OCI-LY3 (cell line): ENCODE measurements at regions not wholly inside any gene's neighbourhood (a gene's known extent, or its start where the extent isn't known, plus 50 kb on each side); places are given as distances from the start of the nearest gene placed in this dataset.
A peak's percentile ranks its signal among the peaks of the same experiment; 100 is the strongest.

ENCODE experiments used
- H2AFZ ChIP-seq: fragments of 200-600, 300-600 bp; shearing (Covaris generic); 2 replicates; pipeline ENCODE4 v1.6.0; 2014; ENCODE audit warnings: antibody characterized with exemption, low read depth, low read length
- H3K27ac ChIP-seq: fragments of 200-600, 300-600 bp; sonication (generic); 2 replicates; pipeline ENCODE4 v1.5.1; 2014; ENCODE audit warnings: mild to moderate bottlenecking, low read length, moderate library complexity, mixed read lengths
- H3K27me3 ChIP-seq: fragments of 200-600, 300-600 bp; sonication (generic); 2 replicates; pipeline ENCODE4 v1.6.1; 2014; ENCODE audit warnings: low read depth, low read length, mixed read lengths
- H3K36me3 ChIP-seq: fragments of 200-600, 300-600 bp; sonication (generic); replicated peaks from 2 replicates; pipeline ENCODE3; 2014; ENCODE audit warnings: low read depth, low read length, mixed read lengths
- H3K4me1 ChIP-seq: fragments of 300-600, 200-600 bp; sonication (generic); 2 replicates; pipeline ENCODE4 v1.6.1; 2014; ENCODE audit warnings: low read length, mixed read lengths
- H3K4me2 ChIP-seq: fragments of 200-600, 300-600 bp; sonication (generic); 2 replicates; pipeline ENCODE4 v1.6.1; 2014; ENCODE audit warnings: low read length, mixed read lengths
- H3K4me3 ChIP-seq: fragments of 300-600, 200-600 bp; sonication (generic); 2 replicates; pipeline ENCODE4 v1.5.1; 2014; ENCODE audit warnings: antibody characterized with exemption, mild to moderate bottlenecking, low read length, moderate library complexity
- H3K79me2 ChIP-seq: fragments of 300-600, 200-600 bp; shearing (Covaris generic); 2 replicates; pipeline ENCODE4 v1.6.1; 2014; ENCODE audit warnings: mild to moderate bottlenecking, low read length, mixed read lengths
- H3K9ac ChIP-seq: fragments of 300-600, 200-600 bp; shearing (Covaris generic); 2 replicates; pipeline ENCODE4 v1.6.0; 2014; ENCODE audit warnings: mild to moderate bottlenecking, low read length, moderate library complexity
- H3K9me3 ChIP-seq: fragments of 200-600, 300-600 bp; shearing (Covaris generic); 2 replicates; pipeline ENCODE4 v1.6.1; 2014; ENCODE audit warnings: low read length, mixed read lengths; ENCODE audit not compliant: insufficient read depth
- H4K20me1 ChIP-seq: fragments of 200-600, 300-600 bp; sonication (generic); 2 replicates; pipeline ENCODE4 v1.6.1; 2016; ENCODE audit warnings: low read length, mixed read lengths; ENCODE audit not compliant: insufficient read depth
- CTCF ChIP-seq: fragments of 200-600, 300-600 bp; sonication (generic); IDR thresholded peaks from 2 replicates; pipeline ENCODE4 v1.5.1; 2014; ENCODE audit warnings: antibody characterized with exemption, low read length, low read depth
- EZH2phosphoT487 ChIP-seq: fragments of 200-600 bp; shearing (Covaris generic); IDR thresholded peaks from 2 replicates; pipeline ENCODE4 v1.6.1; 2018; ENCODE audit warnings: antibody characterized with exemption, mixed run types, low read depth

DNA sequence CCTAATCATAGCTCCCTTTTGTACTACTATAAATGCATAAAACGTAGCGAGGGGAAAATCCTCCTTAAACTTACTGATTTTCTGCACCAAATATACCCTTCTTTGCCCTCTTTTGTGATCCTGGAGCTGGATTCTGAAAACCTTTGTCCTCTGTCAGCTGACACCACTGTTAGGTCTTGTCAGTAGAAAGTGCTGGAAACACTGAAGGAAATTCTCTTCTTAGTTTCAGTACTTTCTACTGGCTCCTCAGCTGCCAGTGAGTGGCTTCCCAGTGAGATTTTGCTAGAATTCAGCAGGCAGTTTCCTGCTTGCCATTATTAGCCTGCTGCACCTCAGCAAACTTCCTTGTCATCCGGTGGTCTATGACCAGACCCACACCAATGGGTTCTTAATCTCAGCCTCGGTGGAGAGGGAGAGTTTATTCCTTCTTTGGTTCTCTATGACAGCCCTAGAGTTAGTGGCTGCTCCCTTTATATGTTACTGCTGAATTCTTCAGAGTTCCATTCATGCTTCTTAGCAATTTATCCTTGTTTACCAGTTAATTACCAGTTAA lies 476.2 kb downstream of the FSCB start:
- Histone ChIP-seq H3K4me3 (no peak overlapping the region), H3K4me2 (no peak overlapping the region), H2AFZ (no peak overlapping the region), H4K20me1 (no peaks in the 10 kb centered on the region), H3K79me2 (no peaks in the 10 kb centered on the region), H3K27me3 (no peaks in the 10 kb centered on the region), H3K9me3 (no peaks in the 10 kb centered on the region), H3K4me1 (peaks cover 9% of the 10 kb centered on the region), H3K27ac (no peak overlapping the region), H3K36me3 (no peaks in the 10 kb centered on the region), H3K9ac (no peak overlapping the region)
- no peak for TF ChIP-seq CTCF
- TF ChIP-seq EZH2phosphoT487 = no peak

GRCh38 chr14:44029933-44030332 lies 477.1 kb downstream of the FSCB start:
- no peak overlapping the region for H3K9ac ChIP-seq
- no peaks in the 10 kb centered on the region for H3K9me3 ChIP-seq
- no peaks in the 10 kb centered on the region for H4K20me1 ChIP-seq
- H3K79me2 ChIP-seq = no peaks in the 10 kb centered on the region
- H3K4me3 ChIP-seq = no peak overlapping the region
- peaks cover 9% of the 10 kb centered on the region for H3K4me1 ChIP-seq
- H3K27ac ChIP-seq = no peak overlapping the region
- H3K4me2 ChIP-seq = no peak overlapping the region
- no peak overlapping the region for H2AFZ ChIP-seq
- TF ChIP-seq EZH2phosphoT487 (no peak), CTCF (no peak)
- H3K27me3 ChIP-seq = no peaks in the 10 kb centered on the region
- H3K36me3 ChIP-seq = no peaks in the 10 kb centered on the region

GRCh38 chr14:44027397-44027796 lies 479.7 kb downstream of the FSCB start:
- H4K20me1 ChIP-seq = no peaks in the 10 kb centered on the region
- no peak overlapping the region for H2AFZ ChIP-seq
- no peaks in the 10 kb centered on the region for H3K9me3 ChIP-seq
- TF ChIP-seq EZH2phosphoT487 (no peak), CTCF (no peak)
- H3K4me2 ChIP-seq = peak overlapping the region; percentile 39
- no peak overlapping the region for H3K9ac ChIP-seq
- H3K36me3 ChIP-seq = no peaks in the 10 kb centered on the region
- H3K4me1 ChIP-seq = peaks cover 9% of the 10 kb centered on the region
- no peak overlapping the region for H3K4me3 ChIP-seq
- no peak overlapping the region for H3K27ac ChIP-seq
- H3K79me2 ChIP-seq = no peaks in the 10 kb centered on the region
- H3K27me3 ChIP-seq = no peaks in the 10 kb centered on the region

GRCh38 chr14:44010595-44010994 lies 496.5 kb downstream of the FSCB start:
- H3K79me2 ChIP-seq = no peaks in the 10 kb centered on the region
- no peak for TF ChIP-seq CTCF
- TF ChIP-seq EZH2phosphoT487 = no peak
- no peak overlapping the region for H2AFZ ChIP-seq
- 0 out of 2 replicates have a peak, but pooled peaks cover 4% of the 10 kb centered on the region for H3K9me3 ChIP-seq
- no peak overlapping the region for H3K27ac ChIP-seq
- no peaks in the 10 kb centered on the region for H3K36me3 ChIP-seq
- H3K4me3 ChIP-seq = no peak overlapping the region
- no peaks in the 10 kb centered on the region for H3K4me1 ChIP-seq
- no peak overlapping the region for H3K4me2 ChIP-seq
- H3K9ac ChIP-seq = no peak overlapping the region
- H4K20me1 ChIP-seq = no peaks in the 10 kb centered on the region
- H3K27me3 ChIP-seq = no peaks in the 10 kb centered on the region
